ENCODE measurements at regions not wholly inside any gene's neighbourhood (a gene's known extent, or its start where the extent isn't known, plus 50 kb on each side); places are given as distances from the start of the nearest gene placed in this dataset.

DNA sequence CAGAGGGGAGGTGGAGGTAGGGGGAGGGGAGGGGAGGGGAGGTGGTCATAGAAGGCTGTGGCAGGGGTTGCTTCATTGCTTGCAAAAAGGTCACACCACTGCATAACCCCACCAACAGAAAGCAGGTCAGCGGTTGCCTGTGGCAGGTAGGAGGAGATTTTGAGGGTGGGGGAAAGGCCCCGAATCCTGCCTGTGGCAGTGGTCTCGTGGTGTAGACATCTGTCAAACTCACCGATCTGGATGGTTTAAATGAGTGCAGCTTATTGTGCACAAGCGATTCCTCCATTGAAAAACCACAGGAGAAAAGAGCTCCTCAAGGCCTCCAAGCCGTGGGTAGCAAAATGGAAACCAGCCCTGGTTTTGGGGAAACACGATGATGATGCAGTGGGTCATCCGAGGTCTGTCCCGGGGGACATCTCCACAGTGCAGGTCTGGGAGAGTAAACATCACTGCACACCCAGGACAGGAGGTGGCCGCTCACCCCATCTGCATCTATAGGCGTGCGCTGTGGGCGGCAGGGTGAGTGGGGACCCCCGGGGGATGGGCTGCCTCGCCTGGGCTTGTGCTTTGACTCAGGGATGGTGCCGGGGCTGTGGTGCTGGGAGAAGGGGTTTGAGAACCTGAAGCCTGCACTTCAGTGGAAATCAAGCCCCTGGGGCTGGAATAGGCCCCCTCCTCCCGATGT is 112.3 kb downstream of the CRYAA start (continued):
- no peak for TF ChIP-seq RORB (CRISPR knock-in tag; IDR thresholded peaks at IDR 0.05)

- CTCF ChIA-PET: no interaction called here
- no peak for TF ChIP-seq AFF4 (CRISPR knock-in tag; IDR thresholded peaks at IDR 0.05; ENCODE audit: borderline replicate concordance)
- TF ChIP-seq SP1 (CRISPR knock-in tag; conservative IDR thresholded peaks at IDR 0.05): no peak
- no peak for TF ChIP-seq KAT7 (CRISPR knock-in tag; IDR thresholded peaks at IDR 0.05; ENCODE audit: borderline replicate concordance)
- no peak for TF ChIP-seq CTCF (IDR thresholded peaks at IDR 0.05)
- TF ChIP-seq IRF2 (CRISPR knock-in tag; IDR thresholded peaks at IDR 0.05; ENCODE audit: borderline replicate concordance, low read depth): no peak
- no peak for TF ChIP-seq ZNF121 (CRISPR knock-in tag; IDR thresholded peaks at IDR 0.05)
- TF ChIP-seq MLX (CRISPR knock-in tag; IDR thresholded peaks at IDR 0.05): no peak
- no peak for TF ChIP-seq CREM (CRISPR knock-in tag; IDR thresholded peaks at IDR 0.05)
- TF ChIP-seq SMAD3 (CRISPR knock-in tag; IDR thresholded peaks at IDR 0.05; ENCODE audit: borderline replicate concordance): no peak
- TF ChIP-seq RELA (CRISPR knock-in tag; IDR thresholded peaks at IDR 0.05; ENCODE audit: borderline replicate concordance): no peak
- TF ChIP-seq ZNF532 (CRISPR knock-in tag; IDR thresholded peaks at IDR 0.05; ENCODE audit: borderline replicate concordance): no peak
- POLR2A ChIA-PET: no interaction called here
- H3K4me3 Mint-ChIP-seq: no peak overlapping the region
- ATAC-seq: no peak
- no peaks in the 10 kb centered on the region for H3K9me3 Mint-ChIP-seq
- no peak for DNase-seq (ENCODE audit: low spot score)
- peaks cover 31% of the 10 kb centered on the region for H3K4me1 Mint-ChIP-seq
- no peaks in the 10 kb centered on the region for H3K36me3 Mint-ChIP-seq
- no peak overlapping the region for H3K27ac Mint-ChIP-seq
- peaks cover 2% of the 10 kb centered on the region; the same call in 1 of the 2 replicates for H3K27me3 Mint-ChIP-seq (ENCODE audit: low read depth)
These were observed 110.7 kb downstream of the CRYAA start for GRCh38 chr21:43279578-43279894.

Measured in WTC11 (cell line).